ENCODE measurements at regions not wholly inside any gene's neighbourhood (a gene's known extent, or its start where the extent isn't known, plus 50 kb on each side); places are given as distances from the start of the nearest gene placed in this dataset.

GRCh38 chr2:6398421-6398820, 467.3 kb downstream of the CMPK2 start:
- H3K4me1 ChIP-seq: no peaks in the 10 kb centered on the region
- no peaks in the 10 kb centered on the region for H3K27me3 ChIP-seq
- no peaks in the 10 kb centered on the region for H3K9me3 ChIP-seq
- no peak overlapping the region for H3K4me3 ChIP-seq
- no peak for DNase-seq (ENCODE audit: low spot score)
- no peaks in the 10 kb centered on the region for H3K36me3 ChIP-seq
- TF ChIP-seq, protein P1, sequence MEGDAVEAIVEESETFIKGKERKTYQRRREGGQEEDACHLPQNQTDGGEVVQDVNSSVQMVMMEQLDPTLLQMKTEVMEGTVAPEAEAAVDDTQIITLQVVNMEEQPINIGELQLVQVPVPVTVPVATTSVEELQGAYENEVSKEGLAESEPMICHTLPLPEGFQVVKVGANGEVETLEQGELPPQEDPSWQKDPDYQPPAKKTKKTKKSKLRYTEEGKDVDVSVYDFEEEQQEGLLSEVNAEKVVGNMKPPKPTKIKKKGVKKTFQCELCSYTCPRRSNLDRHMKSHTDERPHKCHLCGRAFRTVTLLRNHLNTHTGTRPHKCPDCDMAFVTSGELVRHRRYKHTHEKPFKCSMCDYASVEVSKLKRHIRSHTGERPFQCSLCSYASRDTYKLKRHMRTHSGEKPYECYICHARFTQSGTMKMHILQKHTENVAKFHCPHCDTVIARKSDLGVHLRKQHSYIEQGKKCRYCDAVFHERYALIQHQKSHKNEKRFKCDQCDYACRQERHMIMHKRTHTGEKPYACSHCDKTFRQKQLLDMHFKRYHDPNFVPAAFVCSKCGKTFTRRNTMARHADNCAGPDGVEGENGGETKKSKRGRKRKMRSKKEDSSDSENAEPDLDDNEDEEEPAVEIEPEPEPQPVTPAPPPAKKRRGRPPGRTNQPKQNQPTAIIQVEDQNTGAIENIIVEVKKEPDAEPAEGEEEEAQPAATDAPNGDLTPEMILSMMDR (IDR thresholded peaks at IDR 0.05): no peak
- H3K27ac ChIP-seq: no peak overlapping the region

GRCh38 chr2:6401301-6401700, 464.4 kb downstream of the CMPK2 start:
- no peak overlapping the region for H3K4me3 ChIP-seq
- H3K27me3 ChIP-seq: no peaks in the 10 kb centered on the region
- TF ChIP-seq, protein P1 (IDR thresholded peaks at IDR 0.05): no peak
- H3K36me3 ChIP-seq: no peaks in the 10 kb centered on the region
- H3K4me1 ChIP-seq: no peaks in the 10 kb centered on the region
- H3K27ac ChIP-seq: no peak overlapping the region
- DNase-seq (ENCODE audit: low spot score): no peak
- no peaks in the 10 kb centered on the region for H3K9me3 ChIP-seq

DNA sequence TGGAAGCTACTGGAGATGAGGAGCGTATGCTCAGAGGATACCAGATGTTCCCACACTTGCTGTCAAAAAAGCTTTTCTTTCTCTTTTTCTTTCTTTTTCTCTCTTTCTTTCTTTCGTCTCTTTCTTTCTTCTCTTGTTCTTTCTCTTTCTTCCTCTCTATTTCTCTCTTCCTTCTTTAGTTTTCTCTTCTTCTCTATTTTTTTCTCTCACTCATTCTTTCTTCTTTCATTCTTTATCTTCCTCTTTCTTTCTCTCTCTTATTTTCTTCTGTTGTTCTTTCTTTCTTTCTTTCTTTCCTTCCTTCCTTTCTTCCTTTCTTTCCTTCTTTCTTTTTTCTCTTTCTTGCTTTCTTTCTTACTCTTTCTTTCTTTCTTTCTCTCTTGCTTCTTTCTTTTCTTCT, 457.6 kb downstream of the CMPK2 start:
- Histone ChIP-seq H3K36me3 (no peaks in the 10 kb centered on the region), H3K27ac (no peak overlapping the region), H3K4me1 (no peaks in the 10 kb centered on the region), H3K4me3 (no peak overlapping the region), H3K9me3 (no peaks in the 10 kb centered on the region), H3K27me3 (no peaks in the 10 kb centered on the region)
- DNase-seq (ENCODE audit: low spot score): no peak
- TF ChIP-seq, protein P1 (IDR thresholded peaks at IDR 0.05): no peak

DNA sequence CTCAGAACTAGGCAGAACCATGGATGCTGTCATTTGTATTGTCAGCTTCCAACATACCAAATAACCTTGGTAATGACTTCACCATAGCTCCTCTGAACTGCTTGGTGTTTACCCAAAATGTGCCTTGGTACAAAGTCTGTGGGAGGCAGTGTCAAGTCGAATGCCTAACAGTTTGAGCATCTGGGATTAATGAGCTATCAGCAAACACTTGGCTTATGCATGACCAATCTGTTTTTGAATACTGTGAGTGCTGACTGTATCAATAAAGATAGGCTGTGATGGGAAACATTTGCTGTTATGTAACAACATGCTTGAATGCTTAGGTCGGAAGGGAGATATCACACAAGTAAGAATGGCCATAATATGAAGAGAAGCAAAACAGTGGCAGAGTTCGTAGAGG, 455.4 kb downstream of the CMPK2 start:
- Histone ChIP-seq H3K36me3 (no peaks in the 10 kb centered on the region), H3K4me3 (no peak overlapping the region), H3K4me1 (no peaks in the 10 kb centered on the region), H3K27ac (no peak overlapping the region), H3K27me3 (no peaks in the 10 kb centered on the region), H3K9me3 (no peaks in the 10 kb centered on the region)
- no peak for DNase-seq (ENCODE audit: low spot score)
- TF ChIP-seq, protein P1 (IDR thresholded peaks at IDR 0.05): no peak

GRCh38 chr2:6412533-6413091, 453.1 kb downstream of the CMPK2 start:
- Histone ChIP-seq H3K9me3 (no peaks in the 10 kb centered on the region), H3K36me3 (no peaks in the 10 kb centered on the region), H3K4me3 (no peak overlapping the region), H3K27ac (no peak overlapping the region), H3K27me3 (no peaks in the 10 kb centered on the region), H3K4me1 (no peaks in the 10 kb centered on the region)
- DNase-seq (ENCODE audit: low spot score): no peak
- TF ChIP-seq, protein P1 (IDR thresholded peaks at IDR 0.05): no peak

DNA sequence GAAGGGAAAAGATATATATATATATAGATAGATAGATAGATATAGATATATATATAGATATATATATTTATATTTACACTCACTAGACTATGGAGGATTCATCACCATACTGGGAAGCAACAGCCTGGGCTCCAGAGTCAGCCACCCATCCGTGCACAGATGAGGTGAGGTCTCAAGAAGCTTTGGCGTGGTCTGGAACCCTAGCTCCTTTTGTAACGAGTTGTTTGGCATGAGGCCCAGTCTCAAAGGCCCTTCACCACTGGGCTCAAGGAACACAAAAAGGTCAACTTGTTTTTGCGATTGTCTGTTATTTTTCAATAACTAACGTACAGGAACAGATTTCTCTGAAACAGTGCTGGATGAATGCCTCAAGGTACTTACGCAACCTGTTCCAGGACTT, 448.7 kb downstream of the CMPK2 start:
- TF ChIP-seq, protein P1 (IDR thresholded peaks at IDR 0.05): no peak

More for the DNA sequence above, 448.7 kb downstream of the CMPK2 start:
- no peak for DNase-seq (ENCODE audit: low spot score)
- H3K9me3 ChIP-seq: no peaks in the 10 kb centered on the region
- no peak overlapping the region for H3K4me3 ChIP-seq
- no peaks in the 10 kb centered on the region for H3K27me3 ChIP-seq
- no peaks in the 10 kb centered on the region for H3K4me1 ChIP-seq
- no peak overlapping the region for H3K27ac ChIP-seq
- no peaks in the 10 kb centered on the region for H3K36me3 ChIP-seq

All from right atrium auricular region (tissue), 2 donors.